ENCODE measurements at regions not wholly inside any gene's neighbourhood (a gene's known extent, or its start where the extent isn't known, plus 50 kb on each side); places are given as distances from the start of the nearest gene placed in this dataset.

DNA sequence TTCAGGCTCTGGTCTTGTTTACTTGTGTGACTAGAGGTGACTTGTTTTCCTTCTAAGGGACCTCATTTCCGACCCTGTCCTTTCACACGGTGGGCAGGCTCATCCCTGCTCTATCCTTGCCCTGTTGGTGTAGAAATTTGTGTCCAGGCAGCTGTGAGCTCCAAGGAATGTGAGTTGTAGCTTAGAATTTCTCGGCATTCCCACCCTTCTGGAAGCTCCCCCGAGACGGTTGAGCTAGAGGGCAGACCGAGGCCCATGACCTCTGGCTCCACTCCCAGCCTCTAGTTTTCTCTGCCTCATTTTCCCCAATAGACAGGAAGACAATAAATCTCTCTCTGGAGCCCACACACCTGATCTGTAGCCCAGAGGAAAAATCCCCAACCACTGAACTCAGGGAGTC is 100.9 kb downstream of the NAV1 start:
- no peak overlapping the region for H2AFZ ChIP-seq (ENCODE audit: low read depth, low read length)
- no peak overlapping the region for H3K4me2 ChIP-seq (ENCODE audit: low read length)
- H3K9me2 ChIP-seq (ENCODE audit: insufficient read depth, low read length): no peaks in the 10 kb centered on the region
- no peak overlapping the region for H3K27ac ChIP-seq (ENCODE audit: low read length)
- no peaks in the 10 kb centered on the region for H3K9me3 ChIP-seq (ENCODE audit: low read length)
- TF ChIP-seq POLR2AphosphoS5 (IDR thresholded peaks at IDR 0.05) (no peak), EZH2 (IDR thresholded peaks at IDR 0.05; ENCODE audit: borderline replicate concordance, insufficient read depth, low read length, poor library complexity, severe bottlenecking) (no peak), MXI1 (conservative IDR thresholded peaks at IDR 0.05; ENCODE audit: poor library complexity, severe bottlenecking) (no peak), TAF1 (IDR thresholded peaks at IDR 0.05; ENCODE audit: low read depth) (no peak), SMC3 (conservative IDR thresholded peaks at IDR 0.05; ENCODE audit: poor library complexity) (no peak), RAD21 (conservative IDR thresholded peaks at IDR 0.05) (no peak), EP300 (conservative IDR thresholded peaks at IDR 0.05; ENCODE audit: poor library complexity, severe bottlenecking) (no peak)
- TF ChIP-seq, protein P1, sequence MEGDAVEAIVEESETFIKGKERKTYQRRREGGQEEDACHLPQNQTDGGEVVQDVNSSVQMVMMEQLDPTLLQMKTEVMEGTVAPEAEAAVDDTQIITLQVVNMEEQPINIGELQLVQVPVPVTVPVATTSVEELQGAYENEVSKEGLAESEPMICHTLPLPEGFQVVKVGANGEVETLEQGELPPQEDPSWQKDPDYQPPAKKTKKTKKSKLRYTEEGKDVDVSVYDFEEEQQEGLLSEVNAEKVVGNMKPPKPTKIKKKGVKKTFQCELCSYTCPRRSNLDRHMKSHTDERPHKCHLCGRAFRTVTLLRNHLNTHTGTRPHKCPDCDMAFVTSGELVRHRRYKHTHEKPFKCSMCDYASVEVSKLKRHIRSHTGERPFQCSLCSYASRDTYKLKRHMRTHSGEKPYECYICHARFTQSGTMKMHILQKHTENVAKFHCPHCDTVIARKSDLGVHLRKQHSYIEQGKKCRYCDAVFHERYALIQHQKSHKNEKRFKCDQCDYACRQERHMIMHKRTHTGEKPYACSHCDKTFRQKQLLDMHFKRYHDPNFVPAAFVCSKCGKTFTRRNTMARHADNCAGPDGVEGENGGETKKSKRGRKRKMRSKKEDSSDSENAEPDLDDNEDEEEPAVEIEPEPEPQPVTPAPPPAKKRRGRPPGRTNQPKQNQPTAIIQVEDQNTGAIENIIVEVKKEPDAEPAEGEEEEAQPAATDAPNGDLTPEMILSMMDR (IDR thresholded peaks at IDR 0.05; ENCODE audit: poor library complexity, severe bottlenecking): no peak
- TF ChIP-seq, protein P2, sequence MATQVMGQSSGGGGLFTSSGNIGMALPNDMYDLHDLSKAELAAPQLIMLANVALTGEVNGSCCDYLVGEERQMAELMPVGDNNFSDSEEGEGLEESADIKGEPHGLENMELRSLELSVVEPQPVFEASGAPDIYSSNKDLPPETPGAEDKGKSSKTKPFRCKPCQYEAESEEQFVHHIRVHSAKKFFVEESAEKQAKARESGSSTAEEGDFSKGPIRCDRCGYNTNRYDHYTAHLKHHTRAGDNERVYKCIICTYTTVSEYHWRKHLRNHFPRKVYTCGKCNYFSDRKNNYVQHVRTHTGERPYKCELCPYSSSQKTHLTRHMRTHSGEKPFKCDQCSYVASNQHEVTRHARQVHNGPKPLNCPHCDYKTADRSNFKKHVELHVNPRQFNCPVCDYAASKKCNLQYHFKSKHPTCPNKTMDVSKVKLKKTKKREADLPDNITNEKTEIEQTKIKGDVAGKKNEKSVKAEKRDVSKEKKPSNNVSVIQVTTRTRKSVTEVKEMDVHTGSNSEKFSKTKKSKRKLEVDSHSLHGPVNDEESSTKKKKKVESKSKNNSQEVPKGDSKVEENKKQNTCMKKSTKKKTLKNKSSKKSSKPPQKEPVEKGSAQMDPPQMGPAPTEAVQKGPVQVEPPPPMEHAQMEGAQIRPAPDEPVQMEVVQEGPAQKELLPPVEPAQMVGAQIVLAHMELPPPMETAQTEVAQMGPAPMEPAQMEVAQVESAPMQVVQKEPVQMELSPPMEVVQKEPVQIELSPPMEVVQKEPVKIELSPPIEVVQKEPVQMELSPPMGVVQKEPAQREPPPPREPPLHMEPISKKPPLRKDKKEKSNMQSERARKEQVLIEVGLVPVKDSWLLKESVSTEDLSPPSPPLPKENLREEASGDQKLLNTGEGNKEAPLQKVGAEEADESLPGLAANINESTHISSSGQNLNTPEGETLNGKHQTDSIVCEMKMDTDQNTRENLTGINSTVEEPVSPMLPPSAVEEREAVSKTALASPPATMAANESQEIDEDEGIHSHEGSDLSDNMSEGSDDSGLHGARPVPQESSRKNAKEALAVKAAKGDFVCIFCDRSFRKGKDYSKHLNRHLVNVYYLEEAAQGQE (IDR thresholded peaks at IDR 0.05; ENCODE audit: borderline replicate concordance): no peak
- no peak overlapping the region for H3K9ac ChIP-seq (ENCODE audit: low read length)
- H3K4me3 ChIP-seq (ENCODE audit: low read length): no peak overlapping the region
- no peaks in the 10 kb centered on the region for H3F3A ChIP-seq (ENCODE audit: insufficient read depth, low read length, poor library complexity, severe bottlenecking)
- H4K20me1 ChIP-seq (ENCODE audit: insufficient read depth): no peaks in the 10 kb centered on the region
- H3K36me3 ChIP-seq (ENCODE audit: insufficient read depth, low read length): no peaks in the 10 kb centered on the region
- H3K27me3 ChIP-seq (ENCODE audit: insufficient read depth, low read depth, low read length): no peaks in the 10 kb centered on the region
- peaks cover 3% of the 10 kb centered on the region for H3K79me2 ChIP-seq (replicated peaks; ENCODE audit: insufficient read depth, low read length)

DNA sequence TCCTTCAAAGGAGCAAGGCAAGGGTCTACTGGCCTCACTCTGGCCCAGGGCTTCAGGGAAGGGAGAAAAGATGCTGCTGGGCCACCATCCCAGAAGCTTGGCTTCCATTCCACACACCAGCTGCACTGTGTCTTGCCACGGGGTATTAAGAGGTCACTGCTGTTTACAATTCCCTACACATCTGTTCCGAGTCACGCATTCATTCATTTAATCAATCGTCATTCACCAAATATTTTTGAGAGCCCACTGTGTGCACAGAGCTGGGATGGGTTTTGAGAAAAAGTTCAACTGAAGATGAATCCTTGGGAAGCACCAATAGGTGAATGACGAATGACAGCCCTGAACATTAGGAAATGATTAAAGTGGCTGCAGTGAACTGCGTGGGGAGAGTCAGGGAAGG is 101.7 kb downstream of the NAV1 start:
- H3F3A ChIP-seq (ENCODE audit: insufficient read depth, low read length, poor library complexity, severe bottlenecking): no peaks in the 10 kb centered on the region
- H3K9ac ChIP-seq (ENCODE audit: low read length): no peak overlapping the region
- peaks cover 5% of the 10 kb centered on the region for H3K79me2 ChIP-seq (replicated peaks; ENCODE audit: insufficient read depth, low read length)
- no peaks in the 10 kb centered on the region for H3K36me3 ChIP-seq (ENCODE audit: insufficient read depth, low read length)
- no peak overlapping the region for H3K27ac ChIP-seq (ENCODE audit: low read length)
- H2AFZ ChIP-seq (ENCODE audit: low read depth, low read length): no peak overlapping the region
- no peak overlapping the region for H3K4me2 ChIP-seq (ENCODE audit: low read length)
- TF ChIP-seq RAD21 (conservative IDR thresholded peaks at IDR 0.05) (no peak), EZH2 (IDR thresholded peaks at IDR 0.05; ENCODE audit: borderline replicate concordance, insufficient read depth, low read length, poor library complexity, severe bottlenecking) (no peak), EP300 (conservative IDR thresholded peaks at IDR 0.05; ENCODE audit: poor library complexity, severe bottlenecking) (no peak), TAF1 (IDR thresholded peaks at IDR 0.05; ENCODE audit: low read depth) (no peak), MXI1 (conservative IDR thresholded peaks at IDR 0.05; ENCODE audit: poor library complexity, severe bottlenecking) (no peak), SMC3 (conservative IDR thresholded peaks at IDR 0.05; ENCODE audit: poor library complexity) (no peak), POLR2AphosphoS5 (IDR thresholded peaks at IDR 0.05) (no peak)
- TF ChIP-seq, protein P2 (IDR thresholded peaks at IDR 0.05; ENCODE audit: borderline replicate concordance): no peak
- TF ChIP-seq, protein P1 (IDR thresholded peaks at IDR 0.05; ENCODE audit: poor library complexity, severe bottlenecking): no peak
- no peaks in the 10 kb centered on the region for H4K20me1 ChIP-seq (ENCODE audit: insufficient read depth)
- H3K9me2 ChIP-seq (ENCODE audit: insufficient read depth, low read length): no peaks in the 10 kb centered on the region
- H3K27me3 ChIP-seq (ENCODE audit: insufficient read depth, low read depth, low read length): no peaks in the 10 kb centered on the region
- no peak overlapping the region for H3K4me3 ChIP-seq (ENCODE audit: low read length)
- no peaks in the 10 kb centered on the region for H3K9me3 ChIP-seq (ENCODE audit: low read length)
